NCI-H748 (cell line): ENCODE measurements at regions not wholly inside any gene's neighbourhood (a gene's known extent, or its start where the extent isn't known, plus 50 kb on each side); places are given as distances from the start of the nearest gene placed in this dataset.
"Not testable (repeated sequence)": the region's sequence is repeated elsewhere in the genome, so short reads cannot be mapped to it uniquely, and the experiment has no call there.

Experiments used
- DNase-seq: peaks from one replicate; lab custom pipeline; 2025; ENCODE audit not compliant: unreplicated experiment; lab: John Stamatoyannopoulos, UW

- no peak for DNase-seq
These were observed 299.9 kb upstream of the PLD5 start for GRCh38 chr1:242824435-242824834.

- DNase-seq = no peak
These were observed 289.1 kb upstream of the PLD5 start for GRCh38 chr1:242813490-242814091.

GRCh38 chr1:242811092-242811840 is 286.8 kb upstream of the PLD5 start:
- DNase-seq = no peak

GRCh38 chr1:242806324-242806723 is 281.8 kb upstream of the PLD5 start:
- no peak for DNase-seq

- DNase-seq = not testable (repeated sequence)
These were observed 280.9 kb upstream of the PLD5 start for GRCh38 chr1:242805360-242805759.

GRCh38 chr1:242802973-242803372 is 278.5 kb upstream of the PLD5 start:
- DNase-seq = no peak

GRCh38 chr1:242800521-242800920 is 276.0 kb upstream of the PLD5 start:
- no peak for DNase-seq

GRCh38 chr1:242797856-242798255 is 273.4 kb upstream of the PLD5 start:
- no peak for DNase-seq

GRCh38 chr1:242788771-242789170 is 264.3 kb upstream of the PLD5 start:
- DNase-seq = no peak

- DNase-seq = no peak
These were observed 263.5 kb upstream of the PLD5 start for GRCh38 chr1:242787968-242788367.

GRCh38 chr1:242784807-242785206 is 260.3 kb upstream of the PLD5 start:
- DNase-seq = peak; percentile 18

GRCh38 chr1:242784084-242784483 is 259.6 kb upstream of the PLD5 start:
- DNase-seq = peak; percentile 83

GRCh38 chr1:242774256-242774655 is 249.8 kb upstream of the PLD5 start:
- no peak for DNase-seq

GRCh38 chr1:242770366-242770765 is 245.9 kb upstream of the PLD5 start:
- DNase-seq = no peak

GRCh38 chr1:242764161-242764560 is 239.7 kb upstream of the PLD5 start:
- DNase-seq = no peak

- no peak for DNase-seq
These were observed 237.1 kb upstream of the PLD5 start for GRCh38 chr1:242761556-242761955.

GRCh38 chr1:242754926-242755325 is 230.4 kb upstream of the PLD5 start:
- DNase-seq = no peak

GRCh38 chr1:242754125-242754524 is 229.6 kb upstream of the PLD5 start:
- DNase-seq = no peak

GRCh38 chr1:242747233-242747632 is 222.7 kb upstream of the PLD5 start:
- DNase-seq = no peak

- DNase-seq = no peak
These were observed 220.6 kb upstream of the PLD5 start for GRCh38 chr1:242745079-242745478.

- DNase-seq = no peak
These were observed 219.7 kb upstream of the PLD5 start for GRCh38 chr1:242743983-242744780.
